ENCODE measurements at regions not wholly inside any gene's neighbourhood (a gene's known extent, or its start where the extent isn't known, plus 50 kb on each side); places are given as distances from the start of the nearest gene placed in this dataset.
"Not testable (repeated sequence)": the region's sequence is repeated elsewhere in the genome, so short reads cannot be mapped to it uniquely, and the experiment has no call there.

DNA sequence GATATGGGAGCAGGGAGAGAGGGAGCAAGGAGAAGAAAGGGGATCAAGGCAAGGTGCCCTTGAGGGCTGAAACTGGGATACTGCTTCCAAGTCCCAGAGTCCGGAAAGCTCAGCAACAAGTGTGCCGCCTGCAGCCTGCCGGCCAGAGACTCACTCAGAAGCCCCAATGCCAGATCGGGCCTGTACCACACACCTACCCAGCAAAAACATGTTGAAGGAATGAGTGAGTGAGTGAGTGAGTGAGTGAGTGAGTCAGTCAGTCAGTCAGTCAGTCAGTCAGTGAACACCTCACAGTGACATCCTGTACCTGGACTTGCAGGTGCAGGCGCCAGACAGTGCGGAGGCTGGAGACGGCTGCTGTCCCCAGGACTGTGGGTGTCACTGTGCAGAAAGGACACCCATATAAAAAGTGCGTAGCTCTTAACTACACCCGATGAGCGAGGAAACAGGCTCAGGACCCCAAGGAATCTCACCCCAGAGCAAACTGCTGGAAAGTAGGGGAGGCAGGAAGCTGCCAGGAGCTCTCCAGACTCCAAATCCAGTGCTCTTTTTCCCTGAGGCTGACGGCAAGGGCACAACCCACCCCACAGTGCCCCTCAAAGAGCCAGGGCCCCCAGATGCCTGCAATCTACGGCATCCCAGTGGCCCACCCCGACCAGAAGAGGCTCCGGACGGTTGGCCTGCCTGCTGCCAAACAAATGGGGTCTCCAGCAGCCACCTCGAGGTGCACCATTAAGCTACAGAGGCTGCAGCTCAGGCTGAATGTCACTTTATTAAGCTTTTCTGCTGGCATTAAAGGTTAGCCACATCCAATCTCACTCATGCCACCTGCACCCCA is 261.7 kb downstream of the NPHP4 start:
- DNase-seq, result no peak

DNA sequence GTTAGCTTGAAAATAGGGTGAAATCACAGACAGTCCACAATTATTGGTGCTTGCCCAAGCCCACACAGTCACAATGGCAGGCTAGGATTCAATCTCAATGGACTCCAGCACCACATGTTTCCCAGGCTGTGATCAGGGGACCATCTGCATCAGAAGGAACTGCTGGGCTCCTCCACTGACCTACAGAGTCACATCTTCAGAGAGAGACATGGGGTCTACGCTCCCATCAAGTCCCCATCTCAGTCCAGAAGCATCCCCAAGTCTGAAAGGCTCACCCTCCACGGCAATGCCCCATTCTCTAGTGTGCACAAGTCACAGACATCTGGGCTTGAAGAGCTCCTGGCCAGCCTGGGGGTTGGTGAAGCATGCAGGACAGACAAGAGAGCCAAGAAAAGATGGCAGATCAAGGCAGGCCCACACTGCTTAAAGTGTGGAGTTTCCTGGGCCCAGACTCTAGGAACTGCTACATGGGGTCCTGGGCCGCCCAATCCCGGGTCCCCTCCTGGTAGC is 262.5 kb downstream of the NPHP4 start:
- DNase-seq, result no peak

DNA sequence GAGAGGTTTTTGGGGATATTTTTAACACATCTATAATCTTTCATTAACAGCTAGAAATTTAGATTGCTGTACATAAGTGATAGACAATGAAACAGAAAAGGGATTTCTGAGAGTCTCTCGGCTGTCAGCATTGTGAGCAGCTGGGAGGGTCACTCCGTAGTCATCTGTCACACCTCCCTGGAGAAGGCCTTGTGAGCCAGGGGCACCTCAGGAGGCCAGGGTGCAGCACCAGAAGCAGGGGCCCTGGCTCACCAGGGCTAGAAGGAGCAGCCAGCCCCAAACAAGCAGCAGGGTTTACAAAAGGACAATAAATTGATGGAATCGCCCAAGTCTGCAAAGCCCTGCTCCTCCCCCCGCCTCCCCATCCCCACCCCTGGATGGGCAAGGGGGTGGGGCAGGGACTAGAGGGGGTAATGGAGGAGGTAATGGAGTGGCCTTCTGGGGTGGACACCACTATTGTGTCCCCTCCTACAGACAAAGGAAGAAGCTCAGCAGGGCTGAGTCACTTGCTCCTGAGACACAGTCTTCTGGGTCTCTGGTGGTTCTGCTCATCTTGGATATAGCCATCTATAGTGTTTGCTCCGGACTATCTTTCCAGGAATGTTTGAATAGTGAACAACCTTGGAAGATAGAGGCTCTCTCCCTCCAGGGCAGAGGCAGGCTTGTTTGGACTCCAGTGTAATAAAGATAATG is 263.4 kb downstream of the NPHP4 start:
- no peak for DNase-seq

DNA sequence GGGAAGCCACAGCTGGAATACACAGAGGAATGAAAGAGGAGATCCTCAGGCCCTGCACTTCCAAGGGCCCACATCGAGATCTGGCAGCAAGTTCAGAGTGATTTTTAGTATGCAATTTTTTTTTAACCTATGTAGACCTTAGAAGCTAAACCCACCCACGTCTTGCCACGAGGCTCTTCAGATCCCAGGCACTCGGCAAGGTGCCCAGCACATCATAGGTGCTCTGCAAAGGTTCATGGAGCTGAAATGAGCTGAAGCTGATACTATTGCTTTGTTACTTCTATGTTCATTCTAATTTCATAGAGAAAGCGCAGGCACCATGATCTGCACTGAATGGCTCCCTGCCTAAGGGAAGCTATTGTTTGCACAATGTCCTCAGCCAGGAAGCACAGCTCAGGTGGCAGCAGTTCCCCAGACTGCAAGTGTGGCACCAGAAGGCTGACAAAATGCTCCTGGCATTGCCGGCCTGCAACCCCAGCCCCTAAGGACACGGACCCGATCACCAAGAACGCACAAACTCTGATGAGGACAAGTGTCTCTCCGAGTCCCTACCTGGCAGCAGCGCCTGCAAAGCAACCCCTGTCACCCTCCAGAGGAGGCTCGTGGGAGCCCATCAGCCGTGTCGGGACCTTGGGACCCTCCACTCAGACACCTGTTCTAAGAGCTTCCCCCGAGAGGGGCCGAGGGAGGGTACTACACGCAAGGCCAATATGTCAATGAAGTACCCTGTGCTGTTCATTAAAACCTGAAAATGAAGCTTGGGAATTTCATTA is 264.2 kb downstream of the NPHP4 start:
- no peak for DNase-seq

DNA sequence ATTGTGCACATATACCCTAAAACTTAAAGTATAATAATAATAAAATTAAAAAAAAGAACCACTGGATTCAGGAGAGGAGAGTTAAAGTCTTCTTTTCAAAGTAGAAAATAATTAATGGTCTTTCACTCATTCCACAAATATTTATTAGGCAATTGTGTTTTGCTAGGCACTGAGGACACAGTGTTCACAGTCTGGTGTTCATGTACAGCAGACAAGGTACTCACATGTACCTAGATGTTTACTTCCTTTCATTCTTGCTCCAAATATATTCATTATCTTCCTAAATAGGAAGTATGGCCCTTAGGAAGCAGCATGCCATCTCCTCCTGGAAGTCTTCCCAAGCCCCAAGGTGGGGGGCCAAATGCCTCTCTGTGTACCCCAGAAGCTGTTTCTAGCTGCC is 265.0 kb downstream of the NPHP4 start:
- DNase-seq, result no peak

DNA sequence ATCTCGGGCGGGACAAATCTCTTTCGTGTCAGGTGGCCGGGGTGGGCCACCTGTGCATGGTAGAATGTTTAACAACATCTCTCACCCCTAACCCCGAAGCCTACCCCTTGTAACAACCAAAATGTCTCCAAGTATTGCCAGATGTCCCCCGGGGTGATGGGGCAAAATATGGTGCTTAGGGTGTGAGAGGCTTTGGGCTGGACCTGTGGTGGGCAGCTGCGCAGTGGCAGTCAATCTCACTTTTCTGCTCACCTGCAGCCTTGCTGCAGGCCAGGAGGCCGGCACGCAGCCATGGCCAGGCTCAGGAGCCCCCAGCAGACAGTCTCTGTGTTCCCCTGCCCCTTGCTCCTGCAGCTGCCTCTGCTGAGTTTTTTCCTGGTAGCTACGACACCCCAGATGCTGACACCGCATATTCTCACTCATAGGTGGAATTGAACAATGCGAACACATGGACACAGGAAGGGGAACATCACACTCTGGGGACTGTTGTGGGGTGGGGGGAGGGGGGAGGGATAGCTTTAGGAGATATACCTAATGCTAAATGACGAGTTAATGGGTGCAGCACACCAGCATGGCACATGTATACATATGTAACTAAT is 265.5 kb downstream of the NPHP4 start:
- DNase-seq, result not testable (repeated sequence)

DNA sequence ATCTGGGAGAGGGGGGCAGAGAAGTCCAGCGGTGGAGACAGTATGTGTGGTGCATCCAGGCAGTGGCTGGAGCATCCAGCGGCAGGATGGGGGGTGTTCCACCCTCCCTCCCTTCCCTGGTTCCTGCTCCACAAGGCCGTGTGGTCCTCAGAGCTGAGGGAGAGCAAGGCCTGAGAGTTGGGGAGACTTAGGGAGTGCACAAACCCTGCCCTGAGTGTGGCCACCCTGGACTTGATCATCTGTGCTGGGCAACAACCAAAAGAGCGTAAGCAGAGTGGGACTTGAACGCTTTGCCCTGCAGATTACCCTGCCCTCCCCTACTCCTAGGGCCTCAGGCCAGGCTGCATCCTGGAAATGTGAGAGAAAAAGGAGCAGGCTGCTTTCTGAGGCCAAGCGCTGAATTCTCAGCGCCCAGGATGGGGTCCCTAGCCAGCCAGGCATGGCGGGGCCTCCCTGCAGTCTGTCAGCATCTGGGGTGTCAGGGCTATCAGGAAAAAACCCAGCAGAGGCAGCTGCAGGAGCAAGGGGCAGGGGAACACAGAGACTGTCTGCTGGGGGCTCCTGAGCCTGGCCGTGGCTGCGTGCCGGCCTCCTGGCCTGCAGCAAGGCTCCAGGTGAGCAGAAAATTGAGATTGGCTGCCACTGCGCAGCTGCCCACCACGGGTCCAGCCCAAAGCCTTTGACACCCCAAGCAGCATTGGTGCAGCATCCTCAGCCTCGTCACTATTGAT is 266.2 kb downstream of the NPHP4 start:
- no peak for DNase-seq

DNA sequence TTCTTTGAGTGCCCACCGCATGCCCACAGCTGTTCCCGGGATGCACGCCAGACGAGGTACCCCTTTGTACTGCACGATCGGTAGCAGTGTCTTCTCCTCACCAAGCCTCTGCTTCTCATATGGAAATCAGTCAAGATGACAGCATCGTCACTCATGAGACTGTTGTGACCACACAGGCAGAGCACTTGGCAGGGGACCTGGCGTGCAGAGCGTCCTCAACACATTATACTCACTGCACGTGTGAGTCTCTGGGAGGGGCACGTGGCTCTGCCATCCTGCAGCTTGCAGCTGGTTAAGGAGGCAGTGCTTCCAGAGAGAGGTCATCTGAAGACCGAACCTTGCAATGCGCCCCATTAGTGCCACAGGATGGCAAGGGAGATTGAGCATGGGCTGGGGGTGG is 266.8 kb downstream of the NPHP4 start:
- no peak for DNase-seq

DNA sequence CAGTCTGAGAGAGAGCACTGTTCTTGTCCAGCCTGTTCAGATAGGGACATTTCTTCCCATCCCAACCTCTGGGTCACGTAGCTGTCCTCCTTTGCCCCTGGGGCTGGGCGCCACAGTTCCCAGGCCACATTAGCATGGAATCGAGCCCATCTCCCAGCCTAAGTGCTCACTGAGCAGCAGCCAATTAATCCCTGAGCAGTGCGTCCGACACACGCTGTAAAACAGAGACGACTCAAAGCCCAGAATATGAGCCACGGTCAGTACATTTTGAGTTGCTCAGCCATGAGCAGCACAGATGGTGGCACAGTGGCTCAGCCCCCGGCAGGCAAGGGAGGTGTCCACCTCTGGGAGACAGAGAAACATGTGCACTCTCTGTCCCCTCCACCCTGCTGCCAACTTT is 267.4 kb downstream of the NPHP4 start:
- DNase-seq, result no peak

DNA sequence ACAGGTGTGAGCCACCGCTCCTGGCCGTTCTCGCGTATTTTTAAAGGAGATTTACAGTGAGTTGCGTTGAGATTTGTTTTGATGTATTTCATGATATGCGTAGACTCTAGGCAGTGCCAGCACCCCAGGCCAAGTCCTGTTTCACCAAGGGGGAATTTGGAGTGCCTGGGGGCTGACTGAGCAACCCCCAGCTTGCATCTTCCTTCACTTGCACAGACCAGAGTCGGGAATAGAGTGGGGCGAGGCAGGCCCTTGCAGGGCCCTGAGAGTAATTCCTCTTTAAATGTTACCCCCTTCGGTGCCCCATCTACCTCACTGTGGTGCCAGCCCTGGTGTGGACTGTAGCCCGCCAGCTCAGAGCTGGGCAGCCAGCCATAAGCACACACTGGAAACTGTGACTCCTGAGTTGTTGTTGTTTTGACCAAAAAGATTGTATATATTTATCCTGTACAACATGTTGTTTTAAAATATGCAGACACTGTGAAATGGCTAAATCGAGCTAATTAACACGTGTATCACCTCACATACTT is 269.5 kb downstream of the NPHP4 start:
- DNase-seq, result no peak

DNA sequence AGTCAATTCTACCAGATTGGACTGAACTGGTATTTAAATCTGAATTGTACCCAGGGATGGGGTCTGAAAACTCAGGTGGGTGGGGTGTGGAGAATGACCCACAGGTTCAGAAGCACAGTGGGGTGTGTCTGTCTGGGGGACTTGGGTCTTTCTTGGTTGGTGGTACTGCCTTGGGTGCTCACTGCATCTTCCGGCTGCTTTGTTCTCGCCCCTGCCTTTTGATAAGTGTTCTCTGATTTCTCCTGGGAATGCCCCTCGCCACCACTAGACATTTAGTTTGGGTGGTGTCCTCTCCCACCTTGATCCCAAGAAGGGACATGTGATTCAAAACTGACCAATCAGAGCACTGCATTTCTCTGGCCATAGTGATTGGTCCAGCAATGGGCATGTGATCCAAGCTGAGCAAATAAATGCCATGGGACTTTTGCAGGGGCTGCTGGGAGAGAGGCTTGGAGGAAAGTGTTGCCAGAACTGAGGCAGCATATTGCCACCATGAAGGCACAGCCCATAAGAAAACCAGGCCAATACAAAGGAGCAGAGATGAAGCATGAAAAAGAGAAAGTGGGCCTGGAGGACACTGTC is 270.5 kb downstream of the NPHP4 start:
- no peak for DNase-seq

DNA sequence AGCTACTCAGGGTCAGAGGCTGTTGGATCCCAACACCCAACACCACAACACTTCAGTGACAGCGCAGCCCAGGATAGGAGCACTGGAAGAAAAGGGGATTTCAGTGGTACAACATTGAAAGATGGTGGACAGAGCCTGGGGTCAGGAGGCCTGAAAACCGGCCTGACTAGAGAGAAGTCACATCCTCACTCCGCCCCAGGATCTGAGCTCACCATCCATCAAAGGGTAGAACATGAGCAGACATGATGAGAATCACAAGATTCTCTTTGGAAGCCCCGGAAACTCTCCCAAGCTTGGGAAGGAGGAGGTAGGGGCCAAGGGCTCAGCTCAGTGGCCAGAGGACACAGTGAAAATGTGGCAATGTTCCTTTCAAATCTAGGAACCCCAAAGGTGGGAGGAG is 271.3 kb downstream of the NPHP4 start:
- no peak for DNase-seq

DNA sequence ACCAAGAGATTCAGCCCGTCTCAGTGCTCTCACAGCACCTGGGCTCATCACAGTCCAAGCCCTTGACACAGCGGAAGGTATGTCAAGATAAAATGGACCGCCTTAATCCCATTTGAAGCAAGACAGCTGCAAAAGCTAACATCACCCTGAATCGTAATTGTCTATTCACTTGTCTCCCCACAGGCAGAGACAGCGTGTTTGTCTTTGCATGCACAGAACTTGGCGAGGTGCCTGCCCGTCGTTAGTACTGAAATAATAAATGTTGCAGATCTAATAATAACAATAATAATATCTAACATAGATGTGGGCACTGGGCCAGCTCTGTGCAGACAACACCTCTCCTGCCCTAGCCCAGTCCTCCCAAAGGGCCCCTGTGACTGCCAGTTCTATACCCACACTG is 271.7 kb downstream of the NPHP4 start:
- DNase-seq, result no peak

DNA sequence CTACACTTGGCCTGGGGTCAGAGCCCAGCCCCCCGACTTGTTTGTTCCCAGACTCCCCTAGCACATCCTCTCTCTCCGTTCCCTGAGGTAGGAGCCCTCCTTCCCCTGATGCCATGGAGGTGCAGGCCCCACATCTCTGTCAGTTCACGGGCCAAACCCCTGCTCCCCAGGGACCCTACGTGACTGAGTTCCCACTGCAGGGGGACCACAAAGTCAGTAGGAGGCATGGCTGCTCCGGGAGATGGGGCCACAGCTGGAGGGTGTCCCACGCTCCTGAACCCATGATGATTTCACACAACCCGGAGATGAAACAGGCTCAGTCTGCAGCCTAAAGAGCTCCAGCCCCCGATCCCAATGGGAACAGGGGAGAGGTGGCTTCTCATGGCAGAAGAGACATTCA is 272.2 kb downstream of the NPHP4 start:
- DNase-seq, result no peak

DNA sequence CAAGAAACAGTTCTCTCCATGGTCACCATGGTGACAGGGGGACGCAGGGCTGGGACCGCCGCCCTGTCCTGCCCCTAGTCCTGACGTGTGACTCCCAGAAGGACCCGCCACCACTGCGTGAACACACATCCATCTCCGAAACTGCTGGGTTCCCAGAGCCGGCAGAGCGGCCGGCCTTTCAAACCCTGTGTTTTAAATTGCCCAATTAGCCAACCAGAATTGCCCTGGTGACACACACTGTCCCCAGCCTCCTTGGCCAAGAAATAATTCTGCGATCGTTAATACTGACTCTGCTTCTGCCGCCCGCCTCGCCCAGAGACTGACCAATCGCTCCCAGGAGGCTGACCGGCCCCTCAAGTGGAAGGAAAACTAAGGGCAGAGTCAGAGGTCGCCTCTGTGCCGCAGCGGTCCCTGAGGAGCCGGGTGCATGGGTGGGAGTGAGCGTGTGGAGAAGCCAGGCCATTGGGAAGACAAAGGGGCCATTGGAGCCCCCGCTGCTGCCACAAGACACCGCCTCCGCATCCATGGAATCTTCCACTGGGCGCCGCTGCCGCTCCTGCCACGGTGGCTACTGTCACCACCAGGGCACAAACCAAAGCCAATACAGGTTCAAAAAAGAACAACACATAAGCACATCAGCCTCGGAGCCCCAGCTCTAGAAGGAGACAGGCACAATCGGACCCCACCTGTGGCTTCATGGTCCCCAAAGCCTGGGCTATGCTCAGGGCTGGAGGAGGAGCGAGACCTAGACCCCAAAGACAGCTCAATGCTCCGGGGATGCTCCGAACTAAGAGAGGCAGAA is 273.2 kb downstream of the NPHP4 start:
- no peak for DNase-seq

DNA sequence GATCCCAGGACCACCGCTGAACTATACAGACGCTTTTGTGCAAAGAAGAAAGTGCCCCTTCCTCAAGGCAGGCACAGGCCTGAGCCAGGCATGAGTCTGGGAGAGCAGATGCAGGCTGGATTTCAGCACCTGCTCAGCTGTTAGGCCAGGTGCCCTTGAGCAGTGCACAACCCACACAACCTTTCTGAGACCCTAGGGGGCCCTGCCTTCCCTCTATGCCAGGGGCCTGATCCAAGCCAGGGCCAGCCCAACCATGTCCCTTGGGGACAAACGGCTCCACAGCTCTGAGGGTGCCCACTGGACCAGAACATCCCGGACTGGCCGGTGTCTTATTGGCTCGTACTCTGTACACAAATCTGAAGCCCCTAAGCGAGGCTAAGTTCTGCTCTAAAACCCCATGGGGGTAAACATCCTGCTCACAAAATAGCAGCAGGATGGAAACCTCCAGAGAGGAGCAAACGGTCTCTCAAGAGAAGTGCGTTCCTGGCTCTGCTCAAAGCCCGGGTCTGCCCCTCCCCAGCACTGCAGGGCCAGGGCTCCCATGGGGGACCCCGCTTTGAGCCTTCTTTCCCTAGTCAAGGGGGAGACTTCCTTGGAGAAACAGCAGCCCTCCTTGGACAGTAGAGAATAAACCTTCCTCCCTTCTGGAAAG is 275.1 kb downstream of the NPHP4 start:
- DNase-seq, result no peak

DNA sequence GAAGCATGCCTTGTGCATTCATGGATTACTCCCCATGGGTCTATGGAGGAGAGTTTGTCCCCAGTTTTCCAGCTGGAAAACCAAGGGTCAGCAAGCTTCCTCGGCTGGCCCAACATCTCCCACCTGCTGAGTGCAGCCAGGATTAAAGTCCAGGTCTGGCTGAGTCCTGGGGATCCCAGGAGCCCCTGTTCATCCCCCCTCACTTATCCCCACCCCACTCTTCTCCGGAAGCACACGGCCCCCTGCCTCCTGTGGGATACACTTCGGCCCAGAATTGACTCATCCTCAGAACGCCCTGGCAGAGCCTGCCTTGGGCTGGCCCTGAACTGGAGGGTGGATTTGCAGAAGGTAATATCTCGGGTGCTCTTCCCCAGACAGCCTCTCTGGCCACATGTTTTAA is 276.1 kb downstream of the NPHP4 start:
- no peak for DNase-seq

DNA sequence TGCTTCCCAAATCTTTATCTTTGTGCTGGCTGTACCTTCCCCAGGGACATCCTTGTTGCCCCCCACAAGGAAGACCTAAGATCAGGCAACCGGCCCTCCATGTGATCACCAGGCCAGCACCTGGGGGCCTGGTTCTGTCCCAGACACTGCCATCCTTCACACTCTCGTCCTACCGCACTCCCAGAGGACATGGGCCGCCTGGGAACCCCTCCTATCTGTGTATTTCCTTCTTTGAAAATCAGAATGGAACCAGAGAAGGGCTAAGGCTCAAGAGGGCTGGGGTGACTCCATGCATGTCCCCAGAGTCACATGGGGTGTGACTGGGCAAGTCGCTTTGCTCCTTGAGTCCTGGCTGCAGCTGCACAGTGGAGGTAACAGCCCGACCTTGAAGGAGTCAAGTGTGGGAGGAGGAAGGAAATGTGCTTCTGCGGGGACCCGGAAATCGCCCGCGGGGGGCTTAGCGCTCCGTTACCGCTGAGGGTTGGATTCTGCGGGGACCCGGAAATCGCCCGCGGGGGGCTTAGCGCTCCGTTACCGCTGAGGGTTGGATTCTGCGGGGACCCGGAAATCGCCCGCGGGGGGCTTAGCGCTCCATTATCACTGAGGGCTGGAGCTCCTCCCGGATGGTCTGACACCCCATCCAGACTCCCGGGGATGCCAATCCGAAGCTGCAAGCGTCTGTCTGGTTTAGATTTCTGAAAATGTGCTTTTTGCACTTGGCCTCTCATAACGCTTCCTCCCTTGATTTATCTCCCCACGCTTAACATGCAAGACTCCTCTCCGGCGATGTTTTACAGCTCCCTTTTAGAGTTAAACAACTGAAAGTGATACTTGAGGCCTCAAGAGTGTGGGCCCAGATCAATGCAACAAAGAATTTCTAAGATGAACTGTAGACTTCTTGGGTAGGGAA is 278.9 kb downstream of the NPHP4 start:
- DNase-seq, result no peak

DNA sequence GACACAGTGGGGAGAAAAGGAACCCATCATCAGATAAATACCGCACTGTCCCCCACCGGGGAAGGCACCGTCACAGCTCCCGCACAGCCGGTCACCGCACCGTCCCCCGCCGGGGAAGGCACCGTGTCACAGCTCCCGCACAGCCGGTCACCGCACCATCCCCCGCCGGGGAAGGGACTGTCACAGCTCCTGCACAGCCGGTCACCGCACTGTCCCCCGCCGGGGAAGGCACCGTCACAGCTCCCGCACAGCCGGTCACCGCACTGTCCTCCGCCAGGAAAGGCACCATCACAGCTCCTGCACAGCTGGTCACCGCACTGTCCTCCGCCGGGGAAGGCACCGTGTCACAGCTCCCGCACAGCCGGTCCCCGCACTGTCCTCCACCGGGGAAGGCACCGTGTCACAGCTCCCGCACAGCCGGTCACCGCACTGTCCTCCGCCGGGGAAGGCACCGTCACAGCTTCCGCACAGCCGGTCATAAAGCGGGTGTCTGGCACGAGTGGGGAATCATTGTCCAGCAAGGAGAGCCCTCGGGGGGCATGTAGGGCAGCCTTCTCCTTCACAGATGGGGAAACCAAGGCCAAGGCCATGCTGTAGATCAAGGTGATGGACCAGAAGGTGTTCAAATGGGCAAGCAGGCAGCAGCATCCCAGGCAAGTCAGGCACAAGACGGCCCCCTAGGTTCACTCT is 280.1 kb downstream of the NPHP4 start:
- DNase-seq, result no peak

All from Kasumi-1 (cell line).